NCI-H345 (cell line): ENCODE measurements at regions not wholly inside any gene's neighbourhood (a gene's known extent, or its start where the extent isn't known, plus 50 kb on each side); places are given as distances from the start of the nearest gene placed in this dataset.

Source experiments
- DNase-seq: peaks from one replicate; lab custom pipeline; 2025; lab: John Stamatoyannopoulos, UW

DNA sequence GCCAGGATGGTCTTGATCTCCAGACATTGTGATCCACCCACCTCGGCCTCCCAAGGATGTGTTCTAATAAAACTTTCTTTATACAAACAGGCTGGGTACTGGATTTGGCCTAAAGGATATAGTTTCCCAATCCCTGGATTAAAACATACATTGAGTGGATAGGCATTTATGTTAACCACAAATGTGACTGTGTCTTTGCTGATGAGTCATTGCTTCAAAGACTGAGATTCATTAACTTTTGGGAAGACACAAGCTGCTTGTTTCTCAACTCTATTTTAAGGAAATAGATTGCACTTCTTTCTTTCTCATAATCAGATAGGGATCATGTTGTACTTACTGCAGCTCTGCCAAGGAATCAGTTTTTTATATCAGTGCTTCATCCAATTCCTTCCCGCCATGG, 131.3 kb upstream of the AGA start:
- DNase-seq = no peak

DNA sequence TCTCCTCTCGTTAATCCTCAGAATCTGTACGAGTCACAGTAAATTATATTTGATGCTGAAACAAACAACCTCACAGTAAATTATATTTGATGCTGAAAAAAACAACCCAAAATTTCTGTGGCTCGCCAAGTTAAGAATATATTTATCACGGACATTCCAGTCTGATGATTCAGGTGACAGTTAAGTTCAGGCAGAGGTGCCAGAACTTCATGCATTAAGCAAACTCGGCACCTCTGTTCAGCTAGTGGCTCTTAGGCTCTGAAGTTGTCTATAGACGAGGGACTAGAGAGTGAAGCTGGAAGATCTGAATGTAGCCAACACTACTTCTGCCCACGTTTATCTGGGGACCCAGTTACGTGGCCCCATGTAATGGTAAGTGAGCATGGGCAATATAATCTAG, 132.2 kb upstream of the AGA start:
- DNase-seq = no peak

DNA sequence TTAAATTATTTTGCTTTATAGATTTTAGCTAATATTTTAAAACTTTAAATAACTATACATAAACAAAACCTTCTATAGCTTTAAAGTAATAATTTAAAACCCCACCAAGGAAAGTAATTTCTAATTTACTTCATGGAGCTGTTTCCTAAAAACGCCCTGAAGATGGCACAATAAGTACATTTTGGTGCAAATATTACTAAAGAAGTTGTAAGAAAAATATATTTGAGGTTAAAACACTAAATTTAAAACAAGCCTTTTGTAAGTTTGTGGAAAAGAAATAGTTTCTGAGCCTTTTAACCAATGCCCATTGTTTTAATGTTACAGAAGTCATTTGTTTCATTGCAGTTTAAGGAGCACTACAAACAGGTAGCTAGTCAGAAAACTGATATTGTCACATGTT, 137.4 kb upstream of the AGA start:
- DNase-seq = no peak

DNA sequence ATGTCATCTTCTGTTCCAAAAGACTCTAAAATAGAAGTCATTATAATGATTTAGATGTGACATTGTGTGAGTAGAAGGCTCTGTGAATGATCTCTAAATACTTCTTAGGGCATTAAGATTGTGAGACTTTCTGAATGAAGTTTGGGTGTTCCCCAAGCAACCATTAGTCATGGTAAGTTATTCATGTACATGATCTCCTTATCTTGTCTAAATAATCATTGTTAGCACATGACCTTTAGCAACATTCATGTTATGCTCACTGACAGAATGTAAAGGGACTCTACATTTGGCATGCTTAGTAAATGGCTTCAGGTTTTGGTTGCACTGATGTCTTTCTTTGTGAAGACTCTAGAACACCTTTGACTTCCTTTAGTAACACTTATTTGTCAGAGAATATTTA, 140.8 kb upstream of the AGA start:
- DNase-seq = no peak

DNA sequence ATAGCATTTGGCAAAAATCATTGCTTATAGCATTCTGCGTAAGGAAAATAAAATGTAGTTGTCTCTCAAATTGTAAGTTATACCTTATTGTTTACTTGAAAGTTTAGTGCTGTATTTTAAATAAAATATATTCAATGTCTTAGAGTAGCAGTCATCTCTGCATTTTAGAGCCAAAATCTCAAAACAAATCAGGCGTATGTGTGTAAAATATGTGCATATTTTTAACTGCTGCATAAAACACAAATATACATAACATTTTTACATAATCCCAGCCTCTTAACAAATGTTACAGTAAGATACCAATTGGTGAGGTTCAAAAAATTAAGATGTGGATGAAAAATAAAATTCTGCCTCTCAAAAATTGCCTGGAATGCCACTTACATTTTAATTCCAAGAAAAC, 145.8 kb upstream of the AGA start:
- DNase-seq = no peak

DNA sequence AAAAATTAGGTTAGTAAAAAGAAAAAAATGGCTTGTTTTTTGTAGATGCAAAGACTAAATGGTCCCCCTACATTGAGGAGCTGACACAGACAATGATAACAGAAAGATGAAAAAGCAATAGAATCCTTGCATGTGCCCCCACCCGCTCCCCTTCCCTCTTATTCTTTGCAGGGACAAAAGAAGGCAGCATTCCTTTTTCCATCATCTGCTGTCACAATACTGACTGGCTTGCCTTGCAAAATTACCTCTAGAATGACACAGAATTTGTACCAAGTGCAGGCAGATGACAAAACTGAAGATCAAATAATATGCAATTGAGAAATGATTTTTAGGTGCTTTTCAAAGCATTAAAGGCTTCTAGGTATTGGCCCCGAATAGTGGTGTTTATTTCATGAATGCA, 153.1 kb upstream of the AGA start:
- DNase-seq = no peak

DNA sequence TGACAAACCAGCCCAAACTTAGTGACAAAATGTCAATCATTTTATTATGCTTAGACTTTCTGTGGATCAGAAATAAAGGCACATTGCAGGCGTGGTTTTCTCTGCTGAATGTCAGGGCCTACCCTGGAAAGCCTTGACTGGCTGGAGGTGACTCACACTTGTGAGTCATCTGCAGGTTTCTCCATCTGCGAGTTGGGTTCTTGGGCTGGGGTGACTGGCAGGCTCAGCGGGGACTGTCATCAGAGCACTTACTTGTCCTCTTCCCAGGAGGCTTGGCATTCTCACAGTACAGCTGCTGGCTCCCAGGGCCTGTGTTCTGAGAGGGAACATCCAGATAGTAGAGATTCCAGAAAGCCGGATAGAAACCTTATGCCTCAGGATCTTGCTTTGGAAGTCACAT, 153.8 kb upstream of the AGA start:
- DNase-seq = no peak

DNA sequence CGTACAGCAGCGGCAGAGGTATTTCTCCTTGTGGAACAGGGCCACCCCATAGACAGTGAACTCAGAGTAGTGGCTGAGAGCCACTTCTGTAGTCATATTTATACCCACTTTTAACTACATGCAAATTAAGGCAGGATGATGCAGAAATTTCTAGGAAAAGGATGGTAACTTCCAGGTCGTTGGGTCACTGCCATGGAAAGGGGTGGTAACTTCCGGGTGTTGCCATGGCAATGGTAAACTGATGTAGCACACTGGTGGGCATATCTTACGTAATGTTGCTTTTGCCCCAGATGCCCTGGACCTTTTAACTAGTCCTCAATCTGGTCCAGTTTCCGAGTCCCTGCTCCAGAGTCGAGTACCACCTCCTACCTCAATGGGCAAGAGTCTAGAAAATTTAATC, 154.8 kb upstream of the AGA start:
- DNase-seq = no peak

DNA sequence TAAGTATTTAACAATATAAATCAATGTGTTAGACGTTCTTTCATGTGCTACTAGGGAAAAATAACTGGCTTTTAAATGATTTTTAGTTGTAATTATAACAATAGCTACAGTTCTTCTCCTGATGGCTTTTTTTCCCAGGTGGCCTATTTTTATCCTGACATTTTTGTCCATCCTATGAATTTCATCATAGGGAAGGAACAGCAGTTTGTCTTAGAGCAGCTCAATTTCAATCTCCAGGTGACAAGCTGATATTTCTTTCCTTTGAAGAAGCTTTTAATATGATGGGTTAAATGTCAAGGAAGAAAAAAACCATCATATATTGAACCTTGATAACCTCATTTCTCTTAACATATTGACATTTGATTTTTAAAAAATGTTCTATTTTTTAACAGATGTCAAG, 163.0 kb upstream of the AGA start:
- no peak for DNase-seq

DNA sequence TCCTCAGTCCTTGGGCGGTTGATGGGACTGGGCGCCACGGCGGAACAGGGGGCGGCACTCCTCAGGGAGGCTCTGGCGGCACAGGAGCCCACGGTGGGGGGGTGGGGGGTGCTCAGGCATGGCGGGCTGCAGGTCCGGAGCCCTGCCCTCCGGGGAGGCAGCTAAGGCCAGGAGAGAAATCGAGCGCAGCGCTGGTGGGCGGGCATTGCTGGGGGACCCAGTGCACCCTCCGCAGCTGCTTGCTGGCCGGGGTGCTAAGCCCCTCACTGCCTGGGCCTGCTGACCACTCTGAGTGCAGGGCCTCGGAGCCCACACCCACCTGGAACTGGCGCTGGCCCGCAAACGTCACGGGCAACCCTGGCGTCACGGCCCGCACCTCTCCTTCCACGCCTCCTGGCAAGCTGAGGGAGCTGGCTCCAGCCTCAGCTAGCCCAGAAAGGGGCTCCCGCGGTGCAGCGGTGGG, 164.9 kb upstream of the AGA start:
- no peak for DNase-seq

DNA sequence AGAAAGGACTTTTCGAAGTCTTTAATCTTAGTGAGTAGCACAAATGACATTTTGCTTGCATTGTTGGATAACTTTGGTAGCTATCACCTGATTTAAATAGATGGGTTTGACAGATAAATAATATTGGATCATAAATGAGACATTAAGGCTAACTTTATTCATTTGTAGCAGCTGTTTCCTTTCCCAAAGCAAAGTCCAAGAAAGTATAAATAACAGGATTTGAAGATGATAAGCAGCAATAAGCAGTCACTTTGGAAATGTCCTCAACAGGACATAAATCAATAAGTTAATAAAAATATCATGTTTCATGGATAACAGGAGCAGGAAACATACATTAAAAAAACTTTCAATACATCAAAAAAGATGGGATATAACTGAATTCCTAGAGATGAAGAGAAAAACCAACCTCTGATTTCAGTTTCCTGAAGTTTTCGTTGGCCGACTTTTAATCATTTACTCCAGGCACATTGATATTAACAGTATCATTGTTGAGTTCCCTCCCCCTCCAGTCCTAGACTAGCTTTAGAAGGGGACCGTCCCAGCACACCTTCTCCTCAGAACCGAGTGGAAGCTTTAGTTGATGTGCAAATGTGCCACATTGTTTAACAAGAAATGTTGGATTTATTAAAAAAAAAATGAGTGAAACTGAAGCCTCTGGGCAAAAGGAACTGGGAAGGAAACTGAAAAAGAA, 169.9 kb upstream of the AGA start:
- DNase-seq = no peak

DNA sequence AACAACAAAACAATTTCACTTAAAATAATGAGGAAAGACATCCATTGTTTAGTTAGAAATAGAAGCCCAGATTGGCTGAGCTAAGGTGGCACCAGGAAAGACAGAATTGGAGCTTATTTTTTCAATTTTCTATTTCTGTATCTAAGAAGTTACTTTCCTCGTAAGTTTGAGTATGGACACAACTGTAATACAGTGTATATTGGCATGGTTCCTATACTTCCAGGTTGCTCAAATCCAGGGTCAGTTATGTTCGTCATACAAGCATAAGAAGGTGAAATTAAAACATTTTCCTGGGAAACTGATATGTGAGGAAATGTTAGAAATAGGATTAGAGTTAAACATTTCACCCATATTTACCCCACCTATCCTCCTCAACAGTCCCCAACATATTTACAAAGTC, 170.4 kb upstream of the AGA start:
- no peak for DNase-seq

DNA sequence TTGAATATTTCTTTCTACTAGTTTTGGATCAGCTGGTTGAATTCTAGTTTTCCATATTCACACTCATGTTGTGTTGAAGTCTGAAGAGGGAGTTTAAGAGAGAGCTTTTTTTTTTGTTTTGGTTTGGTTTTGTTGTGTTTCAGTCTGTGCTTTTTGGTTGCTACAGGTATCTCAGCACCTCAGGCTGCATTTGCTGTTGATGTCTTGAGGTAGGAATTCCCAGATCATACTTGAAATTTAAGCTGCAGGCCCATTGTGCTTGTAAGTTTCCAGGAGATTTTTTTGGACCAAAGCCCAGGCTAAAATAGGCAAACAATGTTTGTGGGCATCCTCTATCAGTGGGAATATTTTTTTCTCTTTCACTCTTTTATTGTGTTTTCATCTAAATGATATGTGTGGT, 190.2 kb upstream of the AGA start:
- no peak for DNase-seq

DNA sequence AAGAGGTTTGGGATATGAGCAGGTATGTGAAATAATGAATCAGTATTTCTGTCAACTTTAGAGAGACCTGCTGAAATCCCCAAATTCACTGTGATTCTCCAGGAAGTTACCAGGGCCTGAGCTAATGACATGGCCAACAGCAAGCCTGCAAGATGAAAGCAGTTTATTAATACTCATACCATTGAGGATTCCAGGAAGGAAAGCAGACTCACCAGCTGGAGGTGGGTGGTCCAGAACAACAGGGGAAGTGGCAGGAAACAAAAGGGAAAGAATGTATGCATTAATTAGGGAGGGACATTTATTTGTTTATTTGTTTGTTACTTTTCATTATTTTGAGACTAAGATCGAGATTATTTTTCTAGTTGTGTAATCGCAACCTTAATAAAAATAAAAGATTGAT, 196.6 kb upstream of the AGA start:
- no peak for DNase-seq

DNA sequence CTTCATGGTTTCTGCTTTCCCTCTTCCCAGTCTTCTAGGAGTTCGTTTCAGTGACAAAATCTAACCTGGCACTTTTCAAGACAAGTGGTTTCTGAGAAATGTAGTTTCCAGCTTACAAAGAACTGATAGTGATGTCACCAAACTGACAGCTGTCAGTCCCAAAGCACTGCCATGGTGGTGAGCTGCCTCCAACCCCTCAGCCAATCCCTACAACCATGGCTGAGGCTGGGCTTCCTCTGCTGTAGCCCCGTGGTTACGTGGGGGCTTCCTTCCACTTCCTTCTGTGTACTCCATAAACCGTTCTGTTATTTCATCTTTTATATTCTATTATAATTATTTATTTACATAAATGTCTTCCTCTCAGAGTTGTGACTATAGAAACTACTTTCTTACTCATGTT, 198.6 kb upstream of the AGA start:
- DNase-seq = no peak

DNA sequence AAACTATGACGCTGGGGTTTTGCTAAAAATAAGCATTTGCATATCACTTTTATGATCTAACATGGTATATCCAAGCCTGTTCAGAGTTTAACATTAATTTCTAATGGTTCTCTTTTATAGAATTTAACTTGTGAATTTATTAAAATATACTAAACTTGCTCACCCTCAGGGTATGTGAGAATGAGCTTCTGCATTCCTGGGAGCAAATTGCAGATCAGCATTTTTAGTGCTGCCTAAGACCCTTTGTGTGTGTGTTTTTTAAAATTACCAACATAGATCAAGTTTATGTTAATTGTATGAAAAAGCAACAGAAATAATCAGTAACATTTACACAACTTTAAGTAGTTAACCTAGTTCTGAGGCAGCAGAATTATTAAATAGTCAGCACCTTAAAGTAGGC, 218.0 kb upstream of the AGA start:
- no peak for DNase-seq

DNA sequence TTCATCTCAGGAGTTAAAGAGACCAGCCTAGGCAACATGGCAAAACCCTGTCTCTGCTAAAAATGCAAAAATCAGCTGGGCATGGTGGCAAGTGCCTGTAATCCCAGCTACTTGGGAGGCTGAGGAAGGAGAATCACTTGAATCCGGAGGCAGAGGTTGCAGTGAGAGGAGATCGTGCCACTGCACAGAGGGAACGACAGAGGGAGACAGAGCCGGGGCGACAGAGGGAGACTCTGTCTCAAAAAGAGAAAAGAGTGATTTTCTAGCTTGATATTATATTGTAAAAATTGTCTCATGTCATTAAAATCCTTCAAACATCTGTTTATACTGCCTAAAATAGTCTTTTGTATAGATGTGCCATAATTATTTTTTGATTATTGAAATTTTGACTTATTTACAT, 225.4 kb upstream of the AGA start:
- DNase-seq = no peak

DNA sequence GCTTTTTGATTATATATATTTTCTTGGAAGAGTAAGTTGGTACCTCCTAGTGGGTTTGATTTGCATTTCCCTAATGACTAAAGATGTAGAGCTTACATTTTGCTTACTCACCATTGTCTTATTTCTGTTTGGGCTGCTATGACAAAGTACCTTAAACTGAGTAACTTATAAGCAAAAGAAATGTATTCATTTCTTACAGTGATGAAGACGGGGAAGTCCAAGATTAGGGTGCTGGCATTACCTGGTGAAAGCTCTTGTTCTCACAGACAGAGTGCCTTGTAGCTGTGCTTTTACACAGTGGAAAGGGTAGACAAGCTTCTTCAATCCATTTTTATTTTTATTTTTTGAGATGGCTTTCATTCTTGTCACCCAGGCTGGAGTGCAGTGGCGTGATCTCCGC, 229.2 kb upstream of the AGA start:
- DNase-seq = no peak

DNA sequence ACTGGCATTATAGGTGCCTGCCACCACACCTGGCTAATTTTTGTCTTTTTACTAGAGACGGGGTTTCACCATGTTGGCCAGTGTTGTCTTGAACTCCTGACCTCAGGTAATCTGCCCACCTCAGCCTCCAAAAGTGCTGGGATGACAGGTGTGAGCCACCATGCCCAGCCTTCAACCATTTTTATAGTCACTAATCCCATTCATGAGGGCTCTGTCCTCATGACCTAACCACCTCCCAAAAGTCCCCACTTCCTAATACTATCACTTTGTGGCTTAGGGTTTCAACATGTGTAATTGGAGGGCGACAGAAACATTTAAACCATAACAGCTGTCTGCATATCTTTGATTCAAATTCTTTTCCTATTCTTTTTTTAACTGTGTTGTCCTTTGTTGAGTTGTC, 229.6 kb upstream of the AGA start:
- DNase-seq = no peak

DNA sequence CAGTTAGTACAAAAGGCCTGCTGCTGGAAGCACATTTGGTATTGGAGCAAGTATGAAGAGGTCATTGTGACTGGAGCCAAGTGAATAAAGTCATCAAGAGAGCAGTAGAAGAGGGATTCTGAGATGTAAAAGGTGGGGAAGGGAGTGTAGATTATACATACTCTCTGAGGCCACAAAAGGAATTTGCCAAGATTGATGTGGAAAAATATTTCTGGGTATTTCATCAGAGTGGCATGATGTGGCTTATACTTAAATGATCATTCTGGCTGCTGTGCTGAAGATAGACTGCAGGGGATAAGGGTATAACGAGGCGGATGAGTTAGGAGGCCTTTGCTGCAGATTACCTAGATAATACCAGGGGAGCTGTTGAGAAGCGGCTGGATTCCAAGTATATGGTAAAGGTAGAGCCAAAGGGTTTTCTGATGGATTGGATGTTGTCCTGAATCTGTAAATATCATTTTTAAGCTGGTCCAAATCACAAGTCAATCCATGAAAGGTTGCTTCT, 231.8 kb upstream of the AGA start:
- DNase-seq = no peak

DNA sequence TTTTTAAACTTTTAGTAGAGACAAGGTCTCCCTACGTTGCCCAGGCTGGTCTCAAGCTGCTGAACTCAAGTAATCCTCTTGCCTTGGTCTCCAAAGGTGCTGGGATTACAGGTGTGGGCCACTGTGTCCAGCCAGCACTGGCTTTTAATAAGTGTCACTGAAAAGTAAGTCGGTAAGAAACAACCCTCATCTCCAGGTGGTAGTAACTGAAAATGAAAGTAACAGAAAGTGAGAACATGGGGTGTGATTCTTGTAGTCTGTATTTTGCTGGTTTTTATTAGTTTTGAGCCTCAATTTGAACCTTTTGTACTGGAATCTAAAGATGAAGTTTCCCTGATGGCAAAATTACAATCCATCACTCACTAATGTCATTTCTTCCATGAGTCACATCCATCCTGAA, 238.1 kb upstream of the AGA start:
- no peak for DNase-seq

DNA sequence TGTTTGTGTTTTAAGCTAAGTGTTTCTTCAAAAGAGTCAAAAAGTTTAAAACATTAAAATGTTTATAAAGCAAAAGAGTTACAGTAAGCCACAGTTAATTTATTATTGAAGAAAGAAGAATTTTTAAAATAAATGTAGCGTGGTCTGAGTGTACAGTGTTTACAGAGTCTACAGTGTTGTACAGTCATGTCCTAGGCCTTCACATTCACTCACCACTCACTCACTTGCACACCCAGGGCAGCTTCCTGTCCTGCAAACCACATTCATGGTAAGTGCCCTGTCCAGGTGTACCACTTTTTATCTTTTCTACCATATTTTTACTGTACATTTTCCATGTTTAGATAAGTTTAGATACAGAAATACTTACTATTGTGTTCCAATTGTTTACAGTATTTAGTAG, 239.7 kb upstream of the AGA start:
- no peak for DNase-seq

DNA sequence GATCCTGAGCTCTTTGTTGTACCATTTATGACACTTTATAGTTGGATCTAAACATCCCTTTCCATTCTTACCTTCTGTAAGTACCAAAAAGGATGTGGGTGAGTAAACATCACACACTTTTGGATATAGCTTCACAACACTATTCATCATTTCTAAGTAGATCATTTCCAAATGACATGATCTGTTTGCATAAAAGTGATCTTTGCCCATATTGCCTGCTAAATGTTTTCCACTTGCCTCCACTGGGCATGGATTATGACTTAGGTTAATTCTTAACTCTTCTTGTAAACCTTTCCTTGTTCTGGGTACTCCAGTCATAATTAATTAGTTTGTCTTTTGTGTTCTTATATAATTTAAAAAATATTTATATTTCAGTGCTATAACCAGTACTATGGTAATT, 244.9 kb upstream of the AGA start:
- no peak for DNase-seq

DNA sequence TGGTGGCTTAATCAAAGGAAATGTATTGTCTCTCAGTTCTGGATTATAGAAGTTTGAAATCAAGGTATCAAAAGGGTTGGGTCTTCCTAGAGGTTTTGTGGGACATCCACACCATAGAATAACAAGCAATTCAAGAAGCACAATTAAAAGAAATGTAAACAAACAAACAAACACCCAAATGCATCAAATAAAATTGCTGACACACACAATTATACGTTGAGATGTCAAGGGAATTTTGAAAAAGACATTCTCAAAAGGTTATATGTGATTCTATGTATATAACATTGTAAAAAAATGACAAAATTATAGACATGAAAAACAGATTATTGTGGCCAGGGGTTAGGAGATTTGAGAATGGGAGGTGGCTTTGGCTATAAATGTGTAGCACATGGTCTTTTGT, 250.7 kb upstream of the AGA start:
- DNase-seq = no peak
